ENCODE measurements at regions not wholly inside any gene's neighbourhood (a gene's known extent, or its start where the extent isn't known, plus 50 kb on each side); places are given as distances from the start of the nearest gene placed in this dataset.

DNA sequence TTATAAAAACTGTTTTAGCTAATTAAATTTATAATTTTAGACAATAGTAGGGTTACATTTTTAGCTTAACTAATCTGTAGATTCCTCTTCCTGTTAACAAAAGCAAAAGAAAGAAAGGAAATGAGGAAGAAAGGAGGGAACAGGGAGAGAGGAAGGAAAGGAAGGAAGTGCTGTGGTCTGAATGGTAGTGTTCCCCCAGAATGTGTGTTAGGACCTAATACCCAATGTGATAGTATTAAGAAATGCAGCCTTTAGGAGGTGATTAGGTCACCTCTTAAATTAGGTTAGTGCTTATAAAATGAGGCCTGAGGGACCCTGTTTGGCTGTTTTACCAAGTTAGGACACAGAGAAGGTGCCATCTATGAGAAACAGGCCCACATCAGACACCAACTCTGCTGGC, 136.9 kb upstream of the SAMSN1 start:
- no peak overlapping the region for H2AFZ ChIP-seq (ENCODE audit: low read length)

DNA sequence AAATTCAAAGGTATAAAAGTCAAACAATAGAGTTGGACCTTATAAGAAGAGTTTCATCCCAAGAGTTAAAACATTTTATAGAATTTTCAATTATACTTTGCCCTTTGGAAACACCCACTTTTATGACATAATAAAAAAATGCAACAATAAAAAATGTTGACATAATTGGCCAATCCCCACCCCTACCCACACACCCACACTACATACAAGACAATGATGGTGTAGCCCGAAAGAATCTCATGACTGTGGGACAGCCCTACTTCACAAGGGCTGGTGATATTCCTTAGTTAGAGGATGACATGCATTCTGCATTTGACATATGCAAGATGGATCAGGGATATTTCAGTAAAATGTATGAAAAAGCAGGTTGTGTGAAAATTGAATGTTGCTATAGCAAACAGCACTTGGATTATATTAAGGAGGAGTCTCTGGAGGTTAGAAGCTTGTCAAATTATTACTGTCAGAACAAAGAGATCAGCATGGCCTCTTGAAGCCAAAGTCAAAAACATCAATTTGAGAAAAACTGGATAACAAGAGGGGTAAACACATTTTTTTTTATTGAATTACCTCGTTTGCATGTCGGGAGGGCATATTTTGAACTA, 133.0 kb upstream of the SAMSN1 start:
- Histone ChIP-seq H4K20me1 (ENCODE audit: control insufficient read depth, extremely low read depth, insufficient read depth, low read length) (no peaks in the 10 kb centered on the region), H3K27me3 (ENCODE audit: control insufficient read depth, insufficient read depth, low read length) (no peaks in the 10 kb centered on the region), H3K9me3 (ENCODE audit: control insufficient read depth, insufficient read depth, low read depth, low read length) (no peaks in the 10 kb centered on the region), H3K27ac (ENCODE audit: insufficient read depth, low read length) (no peak overlapping the region), H3K36me3 (ENCODE audit: control insufficient read depth, insufficient read depth, low read length) (no peaks in the 10 kb centered on the region), H3K4me1 (ENCODE audit: control insufficient read depth, extremely low read depth, insufficient read depth, low read length) (no peaks in the 10 kb centered on the region), H3K4me2 (ENCODE audit: extremely low read depth, insufficient read depth, low read length) (no peak overlapping the region), H3K79me2 (ENCODE audit: control insufficient read depth, insufficient read depth, low read length) (no peaks in the 10 kb centered on the region), H3K4me3 (replicated peaks in 1 of 4; ENCODE audit: control extremely low read depth in 1 of 4, insufficient read depth in 1 of 4, low read depth in 3 of 4, low read length in 4 of 4) (no peak overlapping the region), H2AFZ (ENCODE audit: low read length) (no peak overlapping the region), H3K9ac (ENCODE audit: insufficient read depth, low read length) (no peak overlapping the region)
- no peak for DNase-seq (ENCODE audit: low read depth in 2 of 2)
- no peak for TF ChIP-seq EZH2 (IDR thresholded peaks at IDR 0.05; ENCODE audit: low read length, missing control alignments)
- TF ChIP-seq, protein P1, sequence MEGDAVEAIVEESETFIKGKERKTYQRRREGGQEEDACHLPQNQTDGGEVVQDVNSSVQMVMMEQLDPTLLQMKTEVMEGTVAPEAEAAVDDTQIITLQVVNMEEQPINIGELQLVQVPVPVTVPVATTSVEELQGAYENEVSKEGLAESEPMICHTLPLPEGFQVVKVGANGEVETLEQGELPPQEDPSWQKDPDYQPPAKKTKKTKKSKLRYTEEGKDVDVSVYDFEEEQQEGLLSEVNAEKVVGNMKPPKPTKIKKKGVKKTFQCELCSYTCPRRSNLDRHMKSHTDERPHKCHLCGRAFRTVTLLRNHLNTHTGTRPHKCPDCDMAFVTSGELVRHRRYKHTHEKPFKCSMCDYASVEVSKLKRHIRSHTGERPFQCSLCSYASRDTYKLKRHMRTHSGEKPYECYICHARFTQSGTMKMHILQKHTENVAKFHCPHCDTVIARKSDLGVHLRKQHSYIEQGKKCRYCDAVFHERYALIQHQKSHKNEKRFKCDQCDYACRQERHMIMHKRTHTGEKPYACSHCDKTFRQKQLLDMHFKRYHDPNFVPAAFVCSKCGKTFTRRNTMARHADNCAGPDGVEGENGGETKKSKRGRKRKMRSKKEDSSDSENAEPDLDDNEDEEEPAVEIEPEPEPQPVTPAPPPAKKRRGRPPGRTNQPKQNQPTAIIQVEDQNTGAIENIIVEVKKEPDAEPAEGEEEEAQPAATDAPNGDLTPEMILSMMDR (conservative IDR thresholded peaks at IDR 0.05 in 1 of 2, IDR thresholded peaks at IDR 0.05 in 1 of 2; ENCODE audit: low read depth in 1 of 2, low read length in 2 of 2): no peak

More for the DNA sequence above, 136.9 kb upstream of the SAMSN1 start:
- Histone ChIP-seq H3K27me3 (ENCODE audit: control insufficient read depth, insufficient read depth, low read length) (no peaks in the 10 kb centered on the region), H3K27ac (ENCODE audit: insufficient read depth, low read length) (no peak overlapping the region), H3K9me3 (ENCODE audit: control insufficient read depth, insufficient read depth, low read depth, low read length) (no peaks in the 10 kb centered on the region), H3K4me3 (replicated peaks in 1 of 4; ENCODE audit: control extremely low read depth in 1 of 4, insufficient read depth in 1 of 4, low read depth in 3 of 4, low read length in 4 of 4) (no peak overlapping the region), H3K4me2 (ENCODE audit: extremely low read depth, insufficient read depth, low read length) (no peak overlapping the region), H3K79me2 (ENCODE audit: control insufficient read depth, insufficient read depth, low read length) (no peaks in the 10 kb centered on the region), H3K4me1 (ENCODE audit: control insufficient read depth, extremely low read depth, insufficient read depth, low read length) (no peaks in the 10 kb centered on the region), H3K36me3 (ENCODE audit: control insufficient read depth, insufficient read depth, low read length) (no peaks in the 10 kb centered on the region), H4K20me1 (ENCODE audit: control insufficient read depth, extremely low read depth, insufficient read depth, low read length) (no peaks in the 10 kb centered on the region), H3K9ac (ENCODE audit: insufficient read depth, low read length) (no peak overlapping the region)
- TF ChIP-seq, protein P1 (conservative IDR thresholded peaks at IDR 0.05 in 1 of 2, IDR thresholded peaks at IDR 0.05 in 1 of 2; ENCODE audit: low read depth in 1 of 2, low read length in 2 of 2): no peak
- TF ChIP-seq EZH2 (IDR thresholded peaks at IDR 0.05; ENCODE audit: low read length, missing control alignments): no peak
- no peak for DNase-seq (ENCODE audit: low read depth in 2 of 2)

- Histone ChIP-seq H3K4me2 (ENCODE audit: extremely low read depth, insufficient read depth, low read length) (no peak overlapping the region), H3K4me1 (ENCODE audit: control insufficient read depth, extremely low read depth, insufficient read depth, low read length) (no peaks in the 10 kb centered on the region), H3K79me2 (ENCODE audit: control insufficient read depth, insufficient read depth, low read length) (no peaks in the 10 kb centered on the region), H4K20me1 (ENCODE audit: control insufficient read depth, extremely low read depth, insufficient read depth, low read length) (no peaks in the 10 kb centered on the region), H3K27me3 (ENCODE audit: control insufficient read depth, insufficient read depth, low read length) (no peaks in the 10 kb centered on the region), H3K27ac (ENCODE audit: insufficient read depth, low read length) (no peak overlapping the region), H3K9me3 (ENCODE audit: control insufficient read depth, insufficient read depth, low read depth, low read length) (no peaks in the 10 kb centered on the region), H3K4me3 (replicated peaks in 1 of 4; ENCODE audit: control extremely low read depth in 1 of 4, insufficient read depth in 1 of 4, low read depth in 3 of 4, low read length in 4 of 4) (no peak overlapping the region), H3K9ac (ENCODE audit: insufficient read depth, low read length) (no peak overlapping the region), H2AFZ (ENCODE audit: low read length) (no peak overlapping the region), H3K36me3 (ENCODE audit: control insufficient read depth, insufficient read depth, low read length) (no peaks in the 10 kb centered on the region)
- DNase-seq (ENCODE audit: low read depth in 2 of 2): no peak
- TF ChIP-seq EZH2 (IDR thresholded peaks at IDR 0.05; ENCODE audit: low read length, missing control alignments): no peak
- TF ChIP-seq, protein P1 (conservative IDR thresholded peaks at IDR 0.05 in 1 of 2, IDR thresholded peaks at IDR 0.05 in 1 of 2; ENCODE audit: low read depth in 1 of 2, low read length in 2 of 2): no peak
Observed at GRCh38 chr21:14677639-14678179, 131.6 kb upstream of the SAMSN1 start.

All from fibroblast of lung (primary cell).